ENCODE measurements at regions not wholly inside any gene's neighbourhood (a gene's known extent, or its start where the extent isn't known, plus 50 kb on each side); places are given as distances from the start of the nearest gene placed in this dataset.

- DNase-seq = no peak
These were observed 53.7 kb downstream of the RPS12 start for GRCh38 chr6:132868057-132868456.

DNA sequence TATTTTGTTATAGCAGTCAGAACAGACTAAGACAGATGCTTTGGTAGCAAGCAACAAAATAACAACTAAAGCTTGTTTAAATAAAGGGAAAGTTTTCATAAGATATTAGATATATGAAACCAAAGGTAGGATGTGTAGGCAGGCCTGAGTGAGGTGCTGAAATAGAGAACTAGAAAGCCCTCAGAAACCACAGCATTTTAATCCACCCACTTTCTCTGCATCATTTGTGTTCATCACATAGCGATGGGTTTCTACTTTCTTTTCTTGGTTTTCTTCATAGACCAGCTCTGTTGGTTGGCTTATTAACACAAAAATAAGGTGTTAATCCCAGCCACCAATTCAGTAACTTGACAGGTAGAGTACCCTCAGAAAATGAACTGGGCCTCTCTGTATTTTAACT lies 58.6 kb downstream of the RPS12 start:
- DNase-seq = no peak

GRCh38 chr6:132877003-132877402 lies 62.6 kb downstream of the RPS12 start:
- no peak for DNase-seq

GRCh38 chr6:132887204-132887603 lies 72.8 kb downstream of the RPS12 start:
- no peak for DNase-seq

DNA sequence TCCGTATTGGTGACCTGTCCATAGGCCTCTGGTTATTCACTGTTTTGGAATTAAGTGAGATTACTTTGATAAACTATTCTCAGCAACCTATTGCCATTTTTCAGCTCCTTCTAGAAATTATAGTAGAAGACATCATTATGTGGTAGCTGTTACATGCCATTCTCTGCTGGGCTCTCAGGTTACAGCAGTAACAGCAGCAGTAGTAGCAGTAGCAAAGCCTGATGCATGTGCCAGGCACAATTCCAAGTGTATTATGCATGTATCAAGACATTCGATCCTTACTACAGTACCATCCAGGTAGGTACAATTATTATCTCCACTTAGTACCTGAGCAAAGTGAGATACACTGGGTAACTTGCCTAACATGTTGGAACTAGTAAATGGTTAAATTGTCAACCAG lies 74.3 kb downstream of the RPS12 start:
- DNase-seq = no peak

GRCh38 chr6:132892929-132893771 lies 78.8 kb downstream of the RPS12 start:
- no peak for DNase-seq

DNA sequence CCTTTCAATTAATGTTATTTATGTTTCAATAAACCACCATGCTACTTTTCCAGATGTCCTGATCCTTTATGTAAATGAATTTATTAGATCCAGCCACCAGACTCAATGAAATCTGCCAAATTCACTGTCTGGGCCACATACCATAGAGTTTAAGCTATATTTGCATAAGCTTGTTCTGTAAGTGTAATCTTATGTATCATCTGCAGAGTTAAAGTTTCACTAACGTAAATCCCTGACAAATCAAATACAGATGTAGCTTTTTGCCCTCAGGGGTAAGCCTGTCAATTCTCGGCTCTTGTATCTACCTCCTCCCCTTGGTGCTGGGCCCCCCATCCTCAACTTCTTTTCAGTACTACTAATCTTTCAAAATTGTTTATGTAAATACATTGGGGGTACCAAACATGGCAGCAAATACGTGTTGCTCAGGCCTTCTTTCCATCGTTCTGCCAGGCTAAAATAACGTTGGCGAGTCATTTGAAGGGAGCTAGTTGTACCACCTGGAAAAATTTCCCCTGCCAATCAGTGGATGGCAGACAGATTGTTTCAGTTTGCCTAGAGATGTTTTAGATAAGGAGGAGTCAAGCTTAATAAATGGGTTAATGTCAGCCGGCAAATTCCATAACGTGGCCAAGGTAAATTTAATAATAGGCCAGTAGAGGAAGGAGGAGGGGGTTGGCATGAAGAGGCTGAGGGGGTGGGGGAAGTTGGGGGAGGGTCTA lies 79.6 kb downstream of the RPS12 start:
- DNase-seq = no peak

- DNase-seq = no peak
These were observed 84.0 kb downstream of the RPS12 start for GRCh38 chr6:132898376-132898775.

DNA sequence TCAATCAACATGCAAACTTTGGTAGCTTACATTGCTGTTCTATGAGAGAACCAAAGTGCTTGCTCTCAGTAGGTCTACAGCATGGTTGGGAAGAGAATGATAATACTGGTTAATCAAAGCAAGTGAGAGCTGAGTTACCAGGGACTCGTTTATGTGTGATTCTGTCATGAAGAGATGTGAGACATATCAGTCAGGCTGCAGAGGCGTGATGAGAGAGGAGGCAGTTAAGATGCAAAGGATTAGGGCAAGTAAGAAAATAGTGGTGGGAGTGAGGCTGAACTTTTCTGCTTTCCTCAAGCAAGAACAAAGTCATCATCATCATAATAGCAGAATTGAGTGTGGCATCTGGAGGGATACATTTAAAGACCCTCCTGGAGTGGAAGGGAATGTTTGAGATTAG lies 86.5 kb downstream of the RPS12 start:
- no peak for DNase-seq

- no peak for DNase-seq
These were observed 88.5 kb downstream of the RPS12 start for GRCh38 chr6:132902901-132903300.

DNA sequence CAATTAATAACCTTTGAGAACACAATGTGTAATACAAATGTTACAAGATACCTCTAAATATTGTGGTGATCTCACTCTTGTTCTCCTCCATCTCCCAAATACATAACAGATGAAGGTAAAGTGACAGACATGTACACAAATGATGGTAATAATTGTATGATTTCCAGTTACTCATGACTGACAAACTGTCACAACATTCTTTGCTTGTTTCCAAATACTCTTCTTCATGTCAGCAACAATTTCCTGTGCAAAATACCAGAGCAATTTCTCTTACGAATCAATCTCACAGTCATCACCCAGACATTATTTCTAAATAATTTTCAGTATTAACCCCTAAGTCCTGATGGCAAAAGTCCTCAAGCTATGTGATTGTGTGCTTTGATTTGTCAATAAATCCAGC lies 92.9 kb downstream of the RPS12 start:
- no peak for DNase-seq

DNA sequence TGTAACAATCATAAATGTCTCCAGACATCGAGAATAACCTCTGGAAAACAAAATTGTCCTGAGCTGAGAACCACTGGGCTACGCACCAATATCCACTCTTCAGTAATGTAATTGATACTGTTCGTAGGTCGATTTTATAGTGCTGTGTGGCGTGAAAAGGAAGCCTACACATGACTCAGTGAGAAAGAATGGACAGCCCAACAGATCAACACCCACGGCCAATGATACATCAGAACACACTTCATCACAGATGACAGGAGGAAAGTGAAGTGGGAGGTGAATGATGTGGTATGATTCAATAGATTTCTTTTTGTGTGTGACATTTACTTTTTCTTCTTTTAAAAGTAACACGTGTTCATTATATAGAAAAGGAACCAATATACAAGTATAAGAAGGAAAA lies 93.5 kb downstream of the RPS12 start:
- DNase-seq = no peak

DNA sequence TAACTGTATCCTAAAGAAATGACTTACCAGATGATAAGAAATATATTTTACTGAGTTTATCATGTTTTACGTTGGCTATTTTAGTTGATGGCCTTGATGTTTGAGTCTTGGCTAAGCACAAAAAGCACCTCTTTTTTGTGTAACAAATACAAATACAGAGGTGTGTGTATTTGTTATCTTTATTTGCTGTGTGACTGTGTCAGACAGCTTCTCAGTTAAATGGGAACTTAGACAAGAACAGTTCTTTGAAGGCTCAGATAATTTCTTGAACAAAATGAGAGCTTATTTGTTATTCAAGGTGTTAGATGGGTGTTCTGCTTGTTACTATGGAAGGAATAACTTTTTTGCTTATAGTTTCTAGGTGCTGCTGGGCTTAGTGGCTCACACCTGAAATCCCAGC lies 95.4 kb downstream of the RPS12 start:
- DNase-seq = no peak

- DNase-seq = no peak
These were observed 96.4 kb downstream of the RPS12 start for GRCh38 chr6:132910759-132911158.

DNA sequence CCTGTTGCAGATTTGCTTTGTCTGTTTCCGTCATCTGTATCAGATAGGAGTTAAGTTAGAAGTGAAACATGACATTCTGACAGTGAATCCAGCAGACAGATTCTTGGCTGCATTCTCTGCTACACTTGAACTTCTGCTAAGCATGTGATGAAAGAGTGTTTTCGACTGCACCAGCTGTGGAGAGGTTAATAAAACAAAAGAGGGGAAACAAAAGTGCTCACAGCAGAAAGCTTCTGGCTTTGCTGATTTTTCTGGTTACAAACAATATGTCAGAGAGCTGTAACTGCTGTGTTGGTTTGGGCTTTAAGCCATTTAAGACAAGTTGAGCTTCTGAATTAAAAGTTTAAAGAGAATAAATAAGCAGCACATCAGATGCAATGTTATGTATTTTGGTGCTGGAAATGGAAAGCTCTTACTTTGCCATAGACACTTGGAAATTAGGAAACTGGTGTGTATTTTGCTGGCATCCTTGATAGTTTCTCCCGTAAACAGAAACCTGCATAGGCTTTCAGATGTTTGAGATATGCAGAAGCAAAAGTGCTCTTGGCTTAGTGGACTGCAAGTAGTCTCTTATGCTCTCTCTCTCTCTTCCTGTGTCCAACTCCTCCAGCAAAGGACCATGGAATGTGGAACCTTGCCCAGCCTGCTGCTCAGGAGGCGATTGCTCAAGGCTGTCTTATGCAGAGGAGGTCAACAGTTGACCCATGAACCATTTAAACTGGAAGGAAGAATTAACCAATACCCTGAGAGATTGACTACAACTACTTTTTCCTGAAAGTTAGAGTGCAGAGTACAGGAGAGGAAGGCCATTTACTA lies 104.9 kb downstream of the RPS12 start:
- no peak for DNase-seq

GRCh38 chr6:132927713-132928112 lies 113.3 kb downstream of the RPS12 start:
- no peak for DNase-seq

DNA sequence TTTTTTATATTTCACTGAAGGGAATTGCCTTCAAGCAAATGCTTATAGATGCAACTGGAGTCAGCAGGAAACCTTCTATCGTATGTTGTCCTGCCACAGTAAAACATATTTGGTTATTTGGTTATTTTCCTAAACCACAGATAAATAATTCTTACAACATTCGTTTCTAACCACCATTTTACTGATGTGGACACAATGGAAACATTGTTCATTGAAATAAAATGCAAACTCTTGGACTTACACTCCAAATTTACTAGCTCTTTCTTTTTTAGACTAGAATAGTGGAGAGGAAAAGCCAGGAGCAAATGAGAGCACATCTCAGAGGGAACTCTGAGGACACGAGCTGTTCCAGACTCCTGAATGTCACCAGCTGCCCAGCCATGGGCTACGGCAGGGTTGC lies 114.8 kb downstream of the RPS12 start:
- no peak for DNase-seq

- no peak for DNase-seq
These were observed 116.9 kb downstream of the RPS12 start for GRCh38 chr6:132931313-132931712.

GRCh38 chr6:132931936-132932514 lies 117.7 kb downstream of the RPS12 start:
- no peak for DNase-seq

DNA sequence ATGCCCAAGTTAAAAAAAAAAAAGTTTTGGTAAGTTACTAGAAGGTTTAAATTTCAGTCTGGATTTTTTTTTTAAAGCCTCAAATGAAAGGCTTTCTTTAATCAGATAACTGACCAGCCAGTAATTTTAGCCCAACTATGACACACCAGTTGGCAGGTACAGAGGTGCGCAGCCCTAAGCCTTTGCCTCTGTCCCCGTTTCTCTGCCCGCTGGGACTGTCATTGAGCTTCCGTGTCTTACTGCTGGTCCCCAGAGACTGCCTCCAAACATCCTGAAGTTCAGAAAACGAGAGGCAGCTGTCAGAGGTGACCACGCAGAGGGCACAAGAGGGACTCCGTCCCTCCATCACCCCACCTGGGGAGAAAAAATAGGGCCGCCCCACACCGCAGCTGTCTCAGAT lies 118.2 kb downstream of the RPS12 start:
- no peak for DNase-seq

DNA sequence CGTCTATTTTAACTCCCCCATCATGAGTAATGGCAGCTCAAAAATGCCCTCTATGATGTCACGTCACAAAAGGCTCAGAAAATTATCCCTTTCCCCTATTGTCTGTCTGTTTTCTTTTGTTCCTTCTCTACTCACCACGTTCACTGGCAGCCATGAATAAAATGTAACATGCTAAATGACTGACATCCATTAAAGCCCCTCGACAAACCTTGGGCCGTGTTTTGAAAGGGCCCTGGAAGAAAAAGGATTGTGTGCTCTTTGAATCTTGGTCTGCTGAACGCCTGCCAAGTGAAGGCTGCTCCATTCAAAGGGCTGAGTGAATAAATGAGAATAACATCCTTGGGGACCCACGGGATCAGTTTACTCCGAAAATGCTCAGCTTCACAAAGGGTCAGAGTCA lies 118.7 kb downstream of the RPS12 start:
- no peak for DNase-seq

DNA sequence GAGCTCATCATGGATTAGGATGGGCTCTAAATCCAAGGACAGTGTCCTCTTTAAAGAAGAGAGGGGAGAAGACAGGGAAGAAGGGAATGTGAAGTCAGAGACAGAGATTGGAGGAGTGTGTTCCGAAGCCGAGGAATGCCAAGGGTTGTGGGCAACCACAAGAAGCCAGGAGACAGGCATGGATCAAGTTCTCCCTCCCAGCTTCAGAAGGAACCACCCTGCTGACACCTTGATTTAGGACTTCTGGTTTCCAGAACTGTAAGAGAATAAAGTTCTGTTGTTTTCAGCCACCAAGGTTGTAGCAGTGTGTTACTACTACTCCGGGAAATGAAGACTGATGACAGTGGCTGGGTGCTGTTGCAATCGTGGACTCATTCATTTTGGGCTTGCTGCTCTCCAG lies 120.1 kb downstream of the RPS12 start:
- no peak for DNase-seq

GRCh38 chr6:132936646-132937045 lies 122.3 kb downstream of the RPS12 start:
- DNase-seq = no peak

All from bone marrow (tissue), 2 donors.